ENCODE measurements at regions not wholly inside any gene's neighbourhood (a gene's known extent, or its start where the extent isn't known, plus 50 kb on each side); places are given as distances from the start of the nearest gene placed in this dataset.

- no peak for DNase-seq (ENCODE audit: extremely low read depth in 1 of 2, low read depth in 1 of 2)
These were observed 128.9 kb downstream of the KLF13 start for GRCh38 chr15:31455499-31455898.

- DNase-seq (ENCODE audit: extremely low read depth in 1 of 2, low read depth in 1 of 2) = no peak
These were observed 129.9 kb downstream of the KLF13 start for GRCh38 chr15:31456354-31457060.

GRCh38 chr15:31457161-31457560, 130.5 kb downstream of the KLF13 start:
- no peak for DNase-seq (ENCODE audit: extremely low read depth in 1 of 2, low read depth in 1 of 2)

- no peak for DNase-seq (ENCODE audit: extremely low read depth in 1 of 2, low read depth in 1 of 2)
These were observed 131.2 kb downstream of the KLF13 start for GRCh38 chr15:31457631-31458526.

GRCh38 chr15:31458596-31459399, 132.2 kb downstream of the KLF13 start:
- peak in 1 of 2 donors; percentile 65 for DNase-seq (ENCODE audit: extremely low read depth in 1 of 2, low read depth in 1 of 2)

GRCh38 chr15:31459400-31459748, 132.7 kb downstream of the KLF13 start:
- DNase-seq (ENCODE audit: extremely low read depth in 1 of 2, low read depth in 1 of 2) = no peak

- DNase-seq (ENCODE audit: extremely low read depth in 1 of 2, low read depth in 1 of 2) = no peak
These were observed 134.7 kb downstream of the KLF13 start for GRCh38 chr15:31461375-31461774.

GRCh38 chr15:31461911-31462480, 135.4 kb downstream of the KLF13 start:
- DNase-seq (ENCODE audit: extremely low read depth in 1 of 2, low read depth in 1 of 2) = no peak

- no peak for DNase-seq (ENCODE audit: extremely low read depth in 1 of 2, low read depth in 1 of 2)
These were observed 137.0 kb downstream of the KLF13 start for GRCh38 chr15:31463521-31464102.

GRCh38 chr15:31464216-31465082, 137.8 kb downstream of the KLF13 start:
- DNase-seq (ENCODE audit: extremely low read depth in 1 of 2, low read depth in 1 of 2) = no peak

GRCh38 chr15:31465083-31465955, 138.7 kb downstream of the KLF13 start:
- DNase-seq (ENCODE audit: extremely low read depth in 1 of 2, low read depth in 1 of 2) = no peak

GRCh38 chr15:31467361-31467760, 140.7 kb downstream of the KLF13 start:
- no peak for DNase-seq (ENCODE audit: extremely low read depth in 1 of 2, low read depth in 1 of 2)

GRCh38 chr15:31468911-31469785, 142.5 kb downstream of the KLF13 start:
- no peak for DNase-seq (ENCODE audit: extremely low read depth in 1 of 2, low read depth in 1 of 2)

GRCh38 chr15:31469786-31470525, 143.3 kb downstream of the KLF13 start:
- no peak for DNase-seq (ENCODE audit: extremely low read depth in 1 of 2, low read depth in 1 of 2)

- DNase-seq (ENCODE audit: extremely low read depth in 1 of 2, low read depth in 1 of 2) = no peak
These were observed 144.1 kb downstream of the KLF13 start for GRCh38 chr15:31470756-31471155.

- no peak for DNase-seq (ENCODE audit: extremely low read depth in 1 of 2, low read depth in 1 of 2)
These were observed 145.2 kb downstream of the KLF13 start for GRCh38 chr15:31471731-31472430.
